Duodenal mucosa (tissue), 2 donors: ENCODE measurements at regions not wholly inside any gene's neighbourhood (a gene's known extent, or its start where the extent isn't known, plus 50 kb on each side); places are given as distances from the start of the nearest gene placed in this dataset.
"Not testable (repeated sequence)": the region's sequence is repeated elsewhere in the genome, so short reads cannot be mapped to it uniquely, and the experiment has no call there.

Experiments
- H3K27ac ChIP-seq: one replicate; pipeline ENCODE4 v1.7.0; 2013; ENCODE audit warnings: low read depth, low read length
- H3K27me3 ChIP-seq, 2 donors: one replicate each; pipeline ENCODE4 v1.7.0; 2013; ENCODE audit warnings: low read length in 2 of 2, control low read depth in 1 of 2; ENCODE audit not compliant: insufficient read depth in 2 of 2, control insufficient read depth in 1 of 2
- H3K36me3 ChIP-seq, 2 donors: one replicate each; pipeline ENCODE4 v1.7.0; 2013; ENCODE audit warnings: low read length in 2 of 2, control low read depth in 1 of 2; ENCODE audit not compliant: insufficient read depth in 2 of 2, control insufficient read depth in 1 of 2
- H3K4me1 ChIP-seq, 2 donors: one replicate each; pipeline ENCODE4 v1.7.0; 2013; ENCODE audit warnings: low read length in 2 of 2, control low read depth in 1 of 2; ENCODE audit not compliant: insufficient read depth in 2 of 2, control insufficient read depth in 1 of 2
- H3K4me3 ChIP-seq, 2 donors: one replicate each; pipeline ENCODE4 v1.7.0; 2013; ENCODE audit warnings: low read length in 2 of 2, low read depth in 1 of 2
- H3K9ac ChIP-seq, 2 donors: one replicate each; pipeline ENCODE4 v1.7.0; 2013; ENCODE audit warnings: low read length in 2 of 2, low read depth in 1 of 2
- H3K9me3 ChIP-seq, 2 donors: one replicate each; pipeline ENCODE4 v1.7.0; 2013; ENCODE audit warnings: low read length in 2 of 2, control low read depth in 1 of 2; ENCODE audit not compliant: control insufficient read depth in 1 of 2

- Histone ChIP-seq H3K9me3 (no peaks in the 10 kb centered on the region), H3K36me3 (no peaks in the 10 kb centered on the region), H3K27ac (no peak overlapping the region), H3K9ac (no peak overlapping the region), H3K27me3 (peaks cover 0 to 6% of the 10 kb centered on the region in 2 donors), H3K4me3 (no peak overlapping the region), H3K4me1 (no peaks in the 10 kb centered on the region)
Measured at GRCh38 chr16:87200637-87201036, 116.6 kb downstream of the C16orf95 start.

GRCh38 chr16:87201052-87201451 is 116.1 kb downstream of the C16orf95 start:
- Histone ChIP-seq H3K4me3 (no peak overlapping the region), H3K9me3 (no peaks in the 10 kb centered on the region), H3K36me3 (no peaks in the 10 kb centered on the region), H3K4me1 (no peaks in the 10 kb centered on the region), H3K27me3 (peaks cover 0 to 6% of the 10 kb centered on the region in 2 donors), H3K27ac (no peak overlapping the region), H3K9ac (no peak overlapping the region)

- Histone ChIP-seq H3K9ac (no peak overlapping the region), H3K9me3 (no peaks in the 10 kb centered on the region), H3K4me3 (no peak overlapping the region), H3K27ac (no peak overlapping the region), H3K36me3 (no peaks in the 10 kb centered on the region), H3K27me3 (peaks cover 0 to 6% of the 10 kb centered on the region in 2 donors), H3K4me1 (no peaks in the 10 kb centered on the region)
Measured at GRCh38 chr16:87201790-87202189, 115.4 kb downstream of the C16orf95 start.

- Histone ChIP-seq H3K36me3 (no peaks in the 10 kb centered on the region), H3K9ac (no peak overlapping the region), H3K27me3 (peaks cover 0 to 6% of the 10 kb centered on the region in 2 donors), H3K9me3 (no peaks in the 10 kb centered on the region), H3K27ac (no peak overlapping the region), H3K4me1 (no peaks in the 10 kb centered on the region), H3K4me3 (no peak overlapping the region)
Measured at GRCh38 chr16:87202346-87202745, 114.8 kb downstream of the C16orf95 start.

GRCh38 chr16:87203060-87203656 is 114.0 kb downstream of the C16orf95 start:
- Histone ChIP-seq H3K36me3 (no peaks in the 10 kb centered on the region), H3K27me3 (peaks cover 0 to 6% of the 10 kb centered on the region in 2 donors), H3K4me1 (no peaks in the 10 kb centered on the region), H3K9ac (no peak overlapping the region), H3K4me3 (no peak overlapping the region), H3K9me3 (no peaks in the 10 kb centered on the region), H3K27ac (no peak overlapping the region)

- Histone ChIP-seq H3K27ac (no peak overlapping the region), H3K4me3 (no peak overlapping the region), H3K9ac (no peak overlapping the region), H3K4me1 (no peaks in the 10 kb centered on the region), H3K27me3 (no peaks in the 10 kb centered on the region), H3K9me3 (no peaks in the 10 kb centered on the region), H3K36me3 (no peaks in the 10 kb centered on the region)
Measured at GRCh38 chr16:87206646-87207451, 110.3 kb downstream of the C16orf95 start.

- H3K27ac ChIP-seq, result no peak overlapping the region
- H3K4me1 ChIP-seq, result no peaks in the 10 kb centered on the region
- H3K36me3 ChIP-seq, result no peaks in the 10 kb centered on the region
- H3K4me3 ChIP-seq, result no peak overlapping the region
- no peak overlapping the region for H3K9ac ChIP-seq
- no peaks in the 10 kb centered on the region for H3K9me3 ChIP-seq
- no peaks in the 10 kb centered on the region for H3K27me3 ChIP-seq
Measured at GRCh38 chr16:87207509-87207908, 109.7 kb downstream of the C16orf95 start.

- Histone ChIP-seq H3K27ac (no peak overlapping the region), H3K9me3 (no peaks in the 10 kb centered on the region), H3K36me3 (no peaks in the 10 kb centered on the region), H3K4me3 (no peak overlapping the region), H3K9ac (no peak overlapping the region), H3K4me1 (no peaks in the 10 kb centered on the region), H3K27me3 (no peaks in the 10 kb centered on the region)
Measured at GRCh38 chr16:87207965-87208364, 109.2 kb downstream of the C16orf95 start.

- not testable (repeated sequence) for H3K27ac ChIP-seq, H3K9me3 ChIP-seq, H3K9ac ChIP-seq, H3K36me3 ChIP-seq, H3K4me3 ChIP-seq, H3K4me1 ChIP-seq, H3K27me3 ChIP-seq
Measured at GRCh38 chr16:87208968-87209367, 108.2 kb downstream of the C16orf95 start.

GRCh38 chr16:87209808-87210512 is 107.2 kb downstream of the C16orf95 start:
- no peak overlapping the region for H3K4me3 ChIP-seq
- H3K27me3 ChIP-seq, result no peaks in the 10 kb centered on the region
- no peaks in the 10 kb centered on the region for H3K4me1 ChIP-seq
- no peak overlapping the region for H3K27ac ChIP-seq
- no peaks in the 10 kb centered on the region for H3K9me3 ChIP-seq
- no peaks in the 10 kb centered on the region for H3K36me3 ChIP-seq
- H3K9ac ChIP-seq, result no peak overlapping the region
